ENCODE measurements at regions not wholly inside any gene's neighbourhood (a gene's known extent, or its start where the extent isn't known, plus 50 kb on each side); places are given as distances from the start of the nearest gene placed in this dataset.

DNA sequence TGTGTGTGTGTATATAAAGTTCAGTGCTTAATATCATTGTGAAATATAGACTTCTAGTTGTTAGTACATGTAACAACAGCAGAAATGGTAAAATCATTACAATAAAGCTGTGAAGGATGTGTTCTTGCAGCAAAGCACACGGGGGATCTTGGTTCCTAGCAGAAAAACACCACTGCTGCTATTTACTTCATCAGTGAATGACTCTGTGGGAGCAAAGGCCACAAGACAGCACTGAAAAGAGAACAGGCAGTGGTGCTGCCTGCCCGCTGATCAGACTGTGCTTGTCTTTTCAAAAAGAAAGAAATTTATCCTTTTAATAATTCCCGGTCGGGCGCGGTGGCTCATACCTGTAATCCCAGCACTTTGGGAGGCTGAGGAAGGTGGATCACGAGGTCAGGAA is 689.9 kb upstream of the CITED2 start:
- DNase-seq, result no peak

DNA sequence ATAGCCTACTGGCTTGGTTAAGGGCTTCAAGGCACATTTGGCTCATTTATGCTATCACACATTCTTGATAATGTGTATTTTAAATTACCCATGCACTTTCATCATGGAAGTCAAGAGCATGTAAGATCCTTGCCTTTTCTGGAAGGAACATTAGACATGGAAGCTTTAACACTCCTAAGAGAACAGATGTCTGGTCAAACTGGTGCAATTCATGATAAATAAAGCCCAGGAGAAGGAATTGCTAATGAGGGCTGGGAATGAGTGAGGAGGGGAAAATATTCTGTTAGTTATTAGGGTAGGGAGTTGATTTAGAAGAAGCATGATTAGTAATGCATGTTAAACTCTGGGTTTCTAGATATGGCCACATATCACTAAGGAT is 688.6 kb upstream of the CITED2 start:
- no peak for DNase-seq

DNA sequence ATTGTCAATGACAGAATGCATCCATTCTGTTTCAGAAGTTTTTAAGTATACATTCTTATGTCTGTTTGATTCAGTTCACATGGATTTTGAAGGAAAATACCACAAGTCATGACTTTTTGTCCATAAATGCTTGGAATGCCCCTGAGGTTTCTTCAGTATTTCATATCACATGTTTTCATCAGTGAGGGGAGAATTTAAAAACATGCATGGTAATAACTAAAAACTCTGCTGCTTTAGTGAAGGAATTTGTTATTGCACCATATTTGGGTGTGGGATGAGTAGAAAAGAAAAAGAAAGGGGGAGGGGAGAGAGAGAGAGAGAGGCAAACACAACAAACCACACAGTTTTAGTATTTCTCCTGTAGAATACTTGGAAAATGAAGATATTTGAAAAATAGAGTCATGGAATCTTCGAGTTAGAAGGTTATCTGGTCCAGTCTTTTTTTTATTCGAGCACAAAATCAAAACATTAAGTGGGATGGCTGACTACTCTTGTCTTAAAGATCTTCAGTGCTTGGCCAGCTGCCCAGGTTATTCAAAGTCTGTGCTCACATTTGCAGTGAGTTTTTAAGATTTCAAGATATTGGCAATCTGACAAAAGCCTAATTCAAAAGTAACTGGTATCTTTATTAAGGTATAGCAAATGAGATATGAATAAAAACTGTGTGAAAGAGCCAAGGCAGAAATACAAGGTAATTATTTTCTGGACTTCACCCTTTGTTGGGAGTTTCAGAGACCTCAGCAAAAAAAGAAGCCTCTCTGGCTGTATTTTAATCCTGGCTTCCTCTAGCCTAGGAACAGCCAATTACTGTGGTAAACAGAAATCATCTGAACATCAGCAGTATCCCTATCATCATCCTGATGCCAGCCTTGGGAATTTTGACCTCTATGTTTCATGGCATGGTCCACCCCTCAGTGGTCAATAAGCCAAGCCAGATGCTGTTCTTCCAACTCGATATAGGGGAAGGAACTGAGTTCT is 687.9 kb upstream of the CITED2 start:
- no peak for DNase-seq

DNA sequence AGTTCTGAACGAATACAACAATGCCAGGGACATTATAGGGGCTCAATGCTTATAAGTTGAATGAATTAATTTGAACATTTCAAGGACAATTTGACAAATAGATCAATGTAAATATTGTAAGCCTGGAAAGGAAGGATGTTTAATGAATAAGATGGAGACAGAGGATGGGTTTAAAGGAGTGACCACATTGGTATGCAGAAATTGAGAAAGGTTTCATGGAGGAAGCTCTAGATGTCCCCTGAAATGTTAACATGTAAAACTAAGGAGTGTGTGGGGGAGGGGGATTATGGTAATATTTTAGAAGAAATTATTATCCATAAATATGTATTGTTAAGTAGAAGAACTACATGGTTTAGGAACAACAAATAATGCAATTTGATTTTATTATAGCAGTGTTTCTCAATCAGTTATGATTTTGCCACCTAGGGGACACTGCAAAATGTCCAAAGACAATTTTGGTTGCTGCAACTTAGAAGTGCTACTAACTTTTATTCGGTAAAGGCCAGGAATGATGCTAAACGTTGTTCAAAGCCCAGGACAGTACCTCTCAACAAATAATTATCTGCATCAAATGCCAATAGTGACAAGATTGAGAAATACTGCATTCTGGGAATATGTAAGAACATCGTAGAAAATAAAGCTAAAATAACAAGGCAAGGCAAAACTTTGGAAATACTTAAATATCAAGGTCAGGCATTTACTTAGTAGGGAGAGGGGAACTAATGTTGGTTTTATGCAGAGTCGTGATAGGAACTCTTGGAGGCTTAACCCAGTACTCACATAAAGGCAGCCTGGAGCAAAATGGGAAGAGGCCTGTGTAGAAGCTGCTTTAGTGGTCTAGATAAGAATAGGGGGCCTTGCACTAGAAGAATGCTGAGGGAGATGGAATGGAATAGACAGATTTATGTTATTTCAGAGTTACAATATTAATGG is 686.9 kb upstream of the CITED2 start:
- no peak for DNase-seq

DNA sequence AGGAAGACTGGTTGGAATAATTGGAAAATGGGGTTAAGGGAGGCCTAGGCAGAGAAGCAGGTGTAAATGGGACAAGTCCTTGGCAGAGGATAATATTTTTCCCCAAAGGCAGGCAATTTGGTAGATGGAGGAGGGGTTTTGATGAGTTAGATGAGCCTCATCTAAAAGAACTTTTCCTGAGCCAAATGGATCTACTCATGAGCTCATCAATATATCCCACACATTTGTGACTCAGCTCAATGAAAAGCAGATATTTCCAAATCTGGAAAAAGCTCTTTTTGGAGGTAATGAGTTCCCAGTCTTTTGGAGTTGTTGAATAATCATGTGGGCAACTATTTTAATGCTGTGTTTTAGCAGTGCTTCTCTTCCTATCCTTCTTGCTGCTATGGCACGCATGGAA is 685.5 kb upstream of the CITED2 start:
- DNase-seq, result no peak

DNA sequence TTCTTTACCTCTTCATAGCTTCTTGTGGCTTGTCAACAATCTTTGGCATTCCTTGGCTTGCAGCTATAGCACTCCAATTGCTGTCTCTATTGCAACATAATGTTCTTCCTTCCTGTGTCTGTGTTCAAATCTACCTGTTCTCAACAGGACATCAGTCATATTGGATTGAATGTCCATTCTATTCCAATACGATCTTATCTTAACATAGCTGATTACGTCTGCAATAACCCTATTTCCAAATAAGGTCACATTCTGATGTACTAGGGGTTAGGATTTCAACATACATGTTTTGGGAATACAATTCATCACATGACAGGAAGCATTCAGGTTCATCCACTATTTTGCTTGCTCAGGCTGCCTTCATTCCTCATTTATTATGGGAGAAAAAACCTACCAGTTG is 684.4 kb upstream of the CITED2 start:
- DNase-seq, result no peak

DNA sequence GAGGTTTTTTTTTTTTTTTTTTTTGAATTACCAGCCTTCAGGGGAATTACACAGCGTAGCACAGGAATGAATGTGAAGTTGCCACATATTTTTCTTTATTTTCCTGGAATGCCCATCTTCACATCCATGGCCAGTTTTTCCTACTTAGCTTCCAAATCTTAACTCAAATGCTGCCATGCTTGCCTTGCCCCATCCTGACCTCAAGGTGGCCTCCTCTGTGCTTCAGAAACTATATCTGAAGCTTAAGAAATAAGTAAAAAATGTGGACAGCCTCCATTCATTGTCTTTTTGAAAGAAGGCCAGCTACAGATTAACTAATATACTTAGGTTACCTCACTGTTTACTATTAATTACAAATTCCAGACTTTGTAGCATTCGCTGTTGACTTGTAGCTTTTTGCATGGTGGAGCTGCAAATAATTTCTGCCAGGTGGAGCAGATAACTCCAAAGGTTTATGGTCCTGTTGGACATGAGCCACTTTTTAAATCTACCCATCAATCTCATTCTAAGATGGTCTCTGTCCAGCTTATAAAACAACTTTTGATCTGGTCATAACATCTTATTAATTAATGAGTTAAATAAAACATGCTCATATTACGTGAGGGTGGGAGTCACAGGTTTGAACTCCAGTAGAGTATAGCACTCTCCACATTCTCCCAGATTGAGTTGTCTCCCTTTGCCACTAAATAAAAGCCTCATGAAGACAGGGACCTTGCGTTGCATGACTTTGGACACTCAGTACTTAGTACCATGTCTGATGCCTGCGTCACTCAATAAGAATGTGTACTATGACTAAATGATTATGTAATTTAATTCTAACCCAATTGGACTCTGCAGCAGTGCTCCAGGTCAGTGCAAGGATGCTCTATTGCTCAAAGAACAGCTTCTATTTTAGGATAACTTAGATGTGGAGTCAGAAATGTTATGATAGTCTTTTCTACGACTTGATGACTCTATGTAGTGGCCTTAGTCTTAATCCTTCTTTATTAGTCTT is 678.6 kb upstream of the CITED2 start:
- DNase-seq, result no peak

DNA sequence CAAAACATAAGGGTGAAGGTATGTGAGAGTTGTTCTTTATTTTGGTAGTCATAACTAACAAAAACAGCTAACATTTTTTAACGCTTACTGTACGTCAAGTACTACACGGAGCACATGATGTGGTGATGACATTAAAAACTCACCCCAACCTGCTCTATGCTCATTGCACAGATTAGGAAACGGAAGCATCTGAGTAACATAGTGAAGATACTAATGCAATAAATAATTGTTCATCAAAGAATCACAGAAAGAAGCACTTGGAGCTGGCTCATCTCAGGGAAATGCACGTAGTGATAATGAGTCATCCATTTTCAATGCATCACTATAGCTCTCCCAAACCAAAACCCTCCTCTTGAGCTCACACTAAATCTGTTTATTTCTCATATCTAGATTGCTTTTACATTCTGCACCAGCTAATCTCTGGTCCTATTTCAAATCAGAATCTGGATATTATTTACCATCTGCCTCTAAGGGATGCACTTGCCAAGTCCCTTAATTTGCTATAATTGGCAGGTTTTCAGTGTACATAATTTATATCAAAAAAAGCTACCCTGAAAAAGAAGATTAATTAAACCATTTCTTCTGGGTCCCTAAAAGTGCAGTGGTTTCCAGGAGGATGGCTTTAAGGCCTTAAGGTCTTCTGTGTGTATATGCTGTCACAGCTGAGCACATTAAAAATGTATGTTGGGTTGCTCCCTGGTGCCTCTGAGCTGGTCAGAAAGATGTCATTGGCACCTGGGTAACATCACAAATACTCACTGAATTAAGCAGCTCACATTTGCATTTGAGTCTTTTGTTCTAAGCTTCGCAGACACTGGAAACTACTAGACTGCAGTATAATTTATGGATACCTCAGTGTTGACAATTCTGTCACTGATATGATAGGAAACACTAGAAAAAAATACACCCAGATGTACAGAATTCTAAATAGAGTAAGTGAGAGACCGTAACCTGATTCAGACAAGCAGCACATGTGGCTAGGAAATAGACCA is 677.4 kb upstream of the CITED2 start:
- no peak for DNase-seq

DNA sequence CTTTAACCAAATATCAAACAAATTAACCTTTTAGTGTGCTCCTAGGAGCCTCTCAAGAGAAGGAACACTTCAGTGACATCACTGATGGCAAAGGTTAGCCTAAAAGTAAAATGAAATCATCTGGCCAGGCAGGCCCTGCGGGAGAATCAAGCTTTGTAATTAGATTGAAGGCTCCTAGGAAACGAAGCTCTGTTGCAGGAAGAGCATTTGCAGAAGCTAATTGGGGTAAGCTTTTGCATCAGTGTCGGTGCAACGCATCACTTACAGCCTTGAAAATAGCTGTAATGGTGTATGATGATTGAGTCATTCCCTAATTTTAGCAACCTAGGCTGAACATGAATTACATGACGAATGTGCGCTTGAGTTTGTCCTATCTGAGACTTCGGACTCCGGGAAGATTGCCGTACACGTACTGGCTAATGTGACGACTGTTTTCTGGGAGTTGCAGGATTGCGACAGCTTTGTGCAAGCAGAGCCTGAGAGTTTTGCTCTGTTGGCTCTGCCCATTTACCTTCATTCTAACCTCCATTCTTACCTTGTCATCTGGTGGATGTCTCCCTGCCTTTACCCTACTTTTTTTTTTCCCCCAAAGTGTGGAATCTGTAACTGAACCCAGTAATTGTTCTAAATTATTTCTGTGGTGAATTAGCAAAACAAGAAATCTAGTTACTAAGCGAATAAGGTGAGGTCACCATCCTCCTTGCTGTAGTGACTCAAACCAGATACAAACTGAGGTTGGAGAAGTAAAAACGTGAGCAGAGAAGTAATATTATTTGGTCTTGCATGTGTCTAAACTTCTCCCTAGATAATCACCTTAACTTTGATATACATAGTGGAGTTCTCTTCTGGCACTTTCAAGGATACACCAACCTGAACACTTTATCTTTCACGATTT is 675.9 kb upstream of the CITED2 start:
- DNase-seq, result no peak

DNA sequence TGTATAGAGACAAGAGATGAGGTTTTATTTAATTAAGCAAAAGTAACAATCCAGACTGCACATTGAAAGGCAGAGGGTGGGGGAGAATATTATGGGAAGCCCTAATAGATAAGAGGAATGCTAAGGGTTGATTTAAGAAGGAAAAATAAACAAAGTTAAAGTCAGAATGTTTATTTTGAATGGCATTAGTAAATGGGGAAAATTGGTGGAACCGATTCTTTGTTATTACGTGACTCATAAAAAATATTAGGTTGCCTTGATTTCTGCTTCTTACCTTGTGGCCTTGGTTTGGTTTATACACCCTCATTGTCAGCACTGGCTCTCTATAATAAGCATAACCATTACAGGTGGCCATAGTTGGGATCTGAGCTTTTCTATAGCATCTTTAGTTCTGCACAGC is 674.8 kb upstream of the CITED2 start:
- DNase-seq, result no peak

DNA sequence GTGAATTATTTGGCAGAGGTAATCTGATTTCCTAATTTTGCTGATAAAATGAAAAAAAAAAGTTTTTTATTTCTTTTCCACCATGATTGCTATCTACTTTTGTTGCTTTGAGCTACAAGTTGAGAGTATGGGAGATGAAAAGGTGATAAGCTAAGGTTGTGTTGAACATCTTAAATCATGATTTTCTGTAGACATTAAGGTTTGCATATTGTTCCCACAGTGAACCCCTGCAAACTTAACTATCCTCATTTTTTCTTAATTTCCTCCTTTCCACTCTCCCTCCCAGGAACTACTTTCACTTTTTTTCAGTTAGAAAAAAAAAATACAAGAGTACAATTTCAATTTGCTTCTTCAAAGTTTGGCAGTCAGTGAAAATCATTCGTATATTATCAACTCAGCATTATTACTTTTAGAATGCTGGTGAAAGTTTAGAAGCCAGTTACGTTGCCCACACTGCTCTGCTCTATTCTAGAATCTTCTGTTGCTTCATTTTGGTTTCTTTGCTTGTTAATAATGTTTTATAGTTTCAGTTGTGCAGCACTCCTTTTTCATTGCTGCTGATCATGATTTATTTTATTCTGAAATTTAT is 673.8 kb upstream of the CITED2 start:
- DNase-seq, result no peak

DNA sequence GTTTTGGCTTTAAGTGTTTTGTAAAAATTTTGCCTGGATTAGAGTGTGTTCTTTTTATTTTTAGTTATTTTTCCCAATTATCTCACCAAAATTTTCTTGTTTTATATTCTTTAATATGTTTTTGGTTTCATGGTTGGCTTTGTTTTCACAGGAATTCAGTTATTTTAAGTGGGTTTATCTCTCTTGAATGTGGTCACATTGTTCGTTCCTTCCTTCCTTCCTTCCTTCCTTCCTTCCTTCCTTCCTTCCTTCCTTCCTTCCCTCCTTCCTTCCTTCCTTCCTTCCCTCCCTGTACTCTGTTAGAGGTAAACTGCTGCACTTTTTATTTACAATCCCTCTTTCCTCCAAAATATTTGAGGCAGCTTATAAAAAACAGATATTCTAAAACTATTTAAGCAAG is 672.9 kb upstream of the CITED2 start:
- no peak for DNase-seq

DNA sequence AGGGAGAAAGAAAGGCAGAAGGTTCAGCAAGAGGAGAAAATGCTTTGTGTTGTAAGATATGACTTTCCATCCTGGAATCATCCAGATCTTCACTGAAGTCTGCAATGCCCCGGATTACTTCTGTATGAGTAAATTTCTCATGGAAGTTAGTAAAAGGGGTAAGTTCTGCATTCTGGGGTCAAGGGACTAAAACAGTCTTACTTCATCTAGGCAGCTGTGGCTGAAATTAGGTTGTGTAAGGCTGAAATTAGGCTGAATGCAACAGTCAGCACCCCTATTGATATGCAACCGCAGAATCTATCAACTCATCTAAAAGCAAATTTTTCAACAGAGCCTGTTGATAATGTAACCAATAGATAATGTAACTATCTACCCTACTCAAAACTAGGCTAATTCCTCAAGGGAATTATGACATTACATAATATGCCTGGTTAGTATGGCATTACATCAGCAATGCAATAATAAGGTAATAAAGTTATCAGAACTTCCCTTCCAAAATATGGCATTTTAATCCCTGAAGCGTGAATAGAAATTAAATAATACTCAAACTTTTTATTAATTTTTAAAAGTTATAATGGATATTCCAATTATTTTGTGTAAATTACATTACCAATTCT is 671.7 kb upstream of the CITED2 start:
- DNase-seq, result no peak

DNA sequence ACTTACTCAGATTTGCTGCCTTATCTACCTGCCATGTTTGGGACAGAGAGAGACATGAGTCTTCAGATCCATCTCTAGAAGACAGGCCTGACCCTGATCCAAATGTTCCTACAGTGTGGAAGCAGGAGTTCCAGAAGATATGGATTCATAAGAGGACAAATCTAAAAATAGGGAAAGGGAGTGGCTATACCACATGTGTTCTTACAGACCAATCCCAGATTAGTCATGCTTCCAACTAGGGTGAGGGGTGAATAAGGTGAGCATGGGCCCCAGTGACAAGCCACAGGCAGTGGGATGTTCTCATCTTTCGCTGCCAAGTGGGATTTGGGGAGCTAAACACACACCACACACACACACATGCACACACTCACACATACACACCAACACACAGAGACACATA is 670.7 kb upstream of the CITED2 start:
- DNase-seq, result no peak

DNA sequence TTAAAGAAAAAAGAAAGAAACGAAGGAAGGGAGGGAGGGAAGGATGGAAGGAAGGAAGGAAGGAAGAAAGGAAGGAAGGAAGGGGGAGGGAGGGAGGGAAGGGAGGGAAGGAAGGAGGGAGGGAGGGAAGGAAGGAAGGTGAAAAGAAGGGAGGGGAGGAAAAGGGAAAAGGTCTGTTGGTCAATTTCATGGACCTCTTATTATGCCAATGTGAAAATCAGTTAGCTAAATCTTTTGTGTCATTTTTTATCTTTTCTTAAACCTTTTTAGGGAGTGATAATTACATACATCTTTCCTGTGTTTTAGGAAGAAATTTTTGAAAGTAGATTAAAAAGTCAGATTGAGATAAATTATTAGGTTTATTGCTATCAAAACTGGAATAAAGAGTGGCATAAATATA is 670.2 kb upstream of the CITED2 start:
- DNase-seq, result no peak

DNA sequence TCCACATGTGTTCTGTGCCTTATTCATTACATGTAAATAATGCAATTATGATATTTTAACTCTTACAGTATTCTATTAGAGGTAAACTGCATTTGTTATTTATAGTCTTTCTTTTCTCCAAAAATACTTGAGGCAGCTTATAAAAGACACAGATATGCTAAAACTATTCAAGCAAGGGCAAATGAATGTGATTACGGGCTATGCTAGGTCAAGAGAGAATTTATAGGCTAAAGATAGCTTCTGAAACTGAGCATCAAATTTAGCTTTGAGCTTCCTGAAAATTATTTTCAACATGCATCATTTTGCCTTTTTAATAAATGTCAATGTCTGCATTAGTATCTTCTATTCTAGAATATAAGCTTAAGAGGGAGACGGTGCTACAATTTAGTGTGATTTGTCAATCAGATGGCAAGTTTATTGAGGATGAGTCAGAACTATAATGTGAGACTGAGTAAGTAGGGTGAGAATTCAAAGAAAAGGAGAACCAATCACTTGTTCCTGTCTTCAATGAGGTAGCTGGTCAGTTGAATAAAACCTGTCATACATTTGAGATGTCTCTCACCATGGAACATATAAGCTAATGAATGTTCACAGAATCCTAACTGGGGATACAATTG is 669.4 kb upstream of the CITED2 start:
- DNase-seq, result no peak

DNA sequence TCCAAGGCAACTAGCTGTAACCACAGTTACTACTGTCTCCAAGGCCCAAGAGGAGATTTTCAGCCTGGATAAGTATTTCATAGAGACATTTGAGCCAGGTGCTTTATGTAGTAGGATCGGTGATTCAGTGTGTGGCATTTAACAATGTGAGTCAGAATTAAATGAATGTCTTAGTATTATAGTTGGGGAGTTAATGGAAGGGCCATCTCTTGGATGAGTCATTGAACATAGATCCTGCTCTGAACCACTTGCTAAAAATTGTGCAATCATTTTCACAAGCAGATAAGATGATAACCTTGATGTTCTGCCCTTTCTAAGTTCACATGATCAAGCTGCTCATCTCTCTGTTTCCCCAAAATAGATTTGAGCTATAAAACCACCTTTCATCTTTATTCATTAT is 668.9 kb upstream of the CITED2 start:
- no peak for DNase-seq

DNA sequence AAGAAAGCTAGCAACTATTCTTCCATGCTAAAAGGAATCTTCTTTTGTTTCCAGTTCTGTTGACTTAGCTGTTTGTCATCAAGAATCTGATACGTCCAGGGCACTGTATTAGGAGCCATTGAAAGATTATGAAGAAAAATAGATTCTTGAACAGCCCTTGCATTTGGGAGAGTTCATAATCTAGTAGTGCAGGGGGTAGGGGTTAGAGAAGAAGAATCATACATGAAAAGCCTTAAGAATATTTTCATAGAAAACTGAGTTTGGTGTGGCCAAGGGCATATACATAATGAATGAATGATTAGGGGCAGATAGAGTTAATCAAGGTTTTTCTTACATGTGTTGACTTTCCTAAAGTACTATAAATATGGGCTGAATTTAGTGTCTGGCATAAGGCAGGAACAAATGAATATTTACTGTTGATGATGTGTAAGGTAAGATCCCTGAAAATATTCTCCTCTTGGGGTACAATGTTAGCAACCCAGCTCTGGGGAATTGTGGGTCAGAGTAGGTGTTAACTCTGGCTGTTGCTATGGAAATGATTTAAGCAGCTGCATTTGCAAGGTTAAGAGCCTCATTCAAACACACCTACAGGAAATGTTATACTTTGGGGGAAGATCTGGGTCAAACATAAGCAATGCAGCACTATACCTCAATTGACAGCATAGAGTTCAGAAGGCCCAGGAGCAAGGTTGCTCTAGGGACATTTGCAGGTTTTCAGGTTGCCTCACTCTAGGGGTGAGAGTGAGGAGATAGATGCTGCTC is 667.3 kb upstream of the CITED2 start:
- no peak for DNase-seq

Measured in midbrain (tissue), 1 donor.